PFSK-1 (cell line): ENCODE measurements at regions not wholly inside any gene's neighbourhood (a gene's known extent, or its start where the extent isn't known, plus 50 kb on each side); places are given as distances from the start of the nearest gene placed in this dataset.

ENCODE experiments used
- POLR2AphosphoS5 ChIP-seq: IDR thresholded peaks from 2 replicates; pipeline ENCODE4 v1.6.1; 2012; ENCODE audit warnings: low read depth, mild to moderate bottlenecking, control low read depth, low read length, moderate library complexity
- SIN3A ChIP-seq: IDR thresholded peaks from 2 replicates; pipeline ENCODE4 v1.6.1; 2012; ENCODE audit warnings: mild to moderate bottlenecking, low read length, moderate library complexity, borderline replicate concordance; ENCODE audit not compliant: insufficient read depth
- TAF1 ChIP-seq: IDR thresholded peaks from 2 replicates; pipeline ENCODE4 v1.6.1; 2012; ENCODE audit warnings: low read length, control low read depth, borderline replicate concordance; ENCODE audit not compliant: insufficient read depth
- TF ChIP-seq, protein P1 (sequence below), 2 experiments: IDR thresholded peaks; 2 replicates each; pipeline versions ENCODE4 v1.6.1 to v1.8.0; 2011 to 2012; ENCODE audit warnings: low read depth in 2 of 2, low read length in 2 of 2, control low read depth in 1 of 2, inconsistent platforms in 1 of 2, mild to moderate bottlenecking in 1 of 2, moderate library complexity in 1 of 2; ENCODE audit not compliant: insufficient read depth in 1 of 2

DNA sequence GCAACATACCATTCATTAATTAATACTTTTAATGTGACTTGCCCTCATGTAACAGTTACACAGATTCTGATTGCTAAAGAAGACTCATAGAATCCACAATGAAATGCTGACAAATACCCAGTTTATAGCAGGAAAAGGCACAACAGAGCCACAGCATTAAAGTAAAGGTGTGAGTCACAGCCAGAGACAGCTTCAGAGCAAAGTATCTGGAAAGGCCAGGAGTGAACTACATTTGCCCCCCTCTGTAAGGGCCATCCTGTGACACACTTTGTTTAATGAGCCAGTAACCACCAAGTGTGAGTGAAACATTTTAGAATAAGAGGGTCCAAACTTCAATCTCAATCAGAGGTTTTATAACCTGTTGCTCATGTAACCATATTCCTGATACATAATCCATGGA lies 133.8 kb upstream of the TACR3 start:
- TF ChIP-seq SIN3A (no peak), TAF1 (no peak), POLR2AphosphoS5 (no peak)
- TF ChIP-seq, protein P1, sequence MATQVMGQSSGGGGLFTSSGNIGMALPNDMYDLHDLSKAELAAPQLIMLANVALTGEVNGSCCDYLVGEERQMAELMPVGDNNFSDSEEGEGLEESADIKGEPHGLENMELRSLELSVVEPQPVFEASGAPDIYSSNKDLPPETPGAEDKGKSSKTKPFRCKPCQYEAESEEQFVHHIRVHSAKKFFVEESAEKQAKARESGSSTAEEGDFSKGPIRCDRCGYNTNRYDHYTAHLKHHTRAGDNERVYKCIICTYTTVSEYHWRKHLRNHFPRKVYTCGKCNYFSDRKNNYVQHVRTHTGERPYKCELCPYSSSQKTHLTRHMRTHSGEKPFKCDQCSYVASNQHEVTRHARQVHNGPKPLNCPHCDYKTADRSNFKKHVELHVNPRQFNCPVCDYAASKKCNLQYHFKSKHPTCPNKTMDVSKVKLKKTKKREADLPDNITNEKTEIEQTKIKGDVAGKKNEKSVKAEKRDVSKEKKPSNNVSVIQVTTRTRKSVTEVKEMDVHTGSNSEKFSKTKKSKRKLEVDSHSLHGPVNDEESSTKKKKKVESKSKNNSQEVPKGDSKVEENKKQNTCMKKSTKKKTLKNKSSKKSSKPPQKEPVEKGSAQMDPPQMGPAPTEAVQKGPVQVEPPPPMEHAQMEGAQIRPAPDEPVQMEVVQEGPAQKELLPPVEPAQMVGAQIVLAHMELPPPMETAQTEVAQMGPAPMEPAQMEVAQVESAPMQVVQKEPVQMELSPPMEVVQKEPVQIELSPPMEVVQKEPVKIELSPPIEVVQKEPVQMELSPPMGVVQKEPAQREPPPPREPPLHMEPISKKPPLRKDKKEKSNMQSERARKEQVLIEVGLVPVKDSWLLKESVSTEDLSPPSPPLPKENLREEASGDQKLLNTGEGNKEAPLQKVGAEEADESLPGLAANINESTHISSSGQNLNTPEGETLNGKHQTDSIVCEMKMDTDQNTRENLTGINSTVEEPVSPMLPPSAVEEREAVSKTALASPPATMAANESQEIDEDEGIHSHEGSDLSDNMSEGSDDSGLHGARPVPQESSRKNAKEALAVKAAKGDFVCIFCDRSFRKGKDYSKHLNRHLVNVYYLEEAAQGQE (IDR thresholded peaks at IDR 0.05; ENCODE audit: insufficient read depth in 1 of 2, low read depth in 2 of 2, low read length in 2 of 2): no peak
